ELF-1 (cell line): ENCODE measurements at regions not wholly inside any gene's neighbourhood (a gene's known extent, or its start where the extent isn't known, plus 50 kb on each side); places are given as distances from the start of the nearest gene placed in this dataset.

ENCODE experiments used
- DNase-seq: peaks from one replicate; pipeline ENCODE4 v3.0.0-alpha.2; 2016; ENCODE audit warnings: low read depth, low spot score

GRCh38 chr20:39429726-39430125, 467.6 kb downstream of the DHX35 start:
- peak; percentile 36 for DNase-seq

GRCh38 chr20:39424962-39425678, 463.0 kb downstream of the DHX35 start:
- no peak for DNase-seq

GRCh38 chr20:39421571-39422105, 459.5 kb downstream of the DHX35 start:
- no peak for DNase-seq

GRCh38 chr20:39412091-39412490, 449.9 kb downstream of the DHX35 start:
- DNase-seq: no peak

- no peak for DNase-seq
Measured at GRCh38 chr20:39399463-39399862, 437.3 kb downstream of the DHX35 start.

- no peak for DNase-seq
Measured at GRCh38 chr20:39398656-39399055, 436.5 kb downstream of the DHX35 start.

- no peak for DNase-seq
Measured at GRCh38 chr20:39397646-39398045, 435.5 kb downstream of the DHX35 start.

- no peak for DNase-seq
Measured at GRCh38 chr20:39395478-39396291, 433.5 kb downstream of the DHX35 start.

- no peak for DNase-seq
Measured at GRCh38 chr20:39394461-39394860, 432.3 kb downstream of the DHX35 start.

GRCh38 chr20:39390186-39390585, 428.0 kb downstream of the DHX35 start:
- DNase-seq: no peak

- peak; percentile 18 for DNase-seq
Measured at GRCh38 chr20:39381595-39381994, 419.5 kb downstream of the DHX35 start.

GRCh38 chr20:39378776-39379175, 416.6 kb downstream of the DHX35 start:
- DNase-seq: no peak

- no peak for DNase-seq
Measured at GRCh38 chr20:39376788-39377187, 414.6 kb downstream of the DHX35 start.

- DNase-seq: no peak
Measured at GRCh38 chr20:39364320-39364719, 402.2 kb downstream of the DHX35 start.

GRCh38 chr20:39359981-39360620, 398.0 kb downstream of the DHX35 start:
- DNase-seq: no peak

GRCh38 chr20:39358052-39358451, 395.9 kb downstream of the DHX35 start:
- DNase-seq: no peak

GRCh38 chr20:39356908-39357307, 394.8 kb downstream of the DHX35 start:
- DNase-seq: no peak

GRCh38 chr20:39349240-39349639, 387.1 kb downstream of the DHX35 start:
- no peak for DNase-seq

- no peak for DNase-seq
Measured at GRCh38 chr20:39347626-39348025, 385.5 kb downstream of the DHX35 start.

GRCh38 chr20:39342463-39342862, 380.3 kb downstream of the DHX35 start:
- DNase-seq: no peak

GRCh38 chr20:39338469-39339376, 376.6 kb downstream of the DHX35 start:
- DNase-seq: no peak
